ENCODE measurements at regions not wholly inside any gene's neighbourhood (a gene's known extent, or its start where the extent isn't known, plus 50 kb on each side); places are given as distances from the start of the nearest gene placed in this dataset.
"Not testable (repeated sequence)": the region's sequence is repeated elsewhere in the genome, so short reads cannot be mapped to it uniquely, and the experiment has no call there.

- DNase-seq (ENCODE audit: low read depth), result no peak
- Histone ChIP-seq H3K9ac (ENCODE audit: low read length) (no peak overlapping the region), H3K4me3 (ENCODE audit: low read length) (no peak overlapping the region), H3K9me3 (ENCODE audit: control insufficient read depth, low read length) (no peaks in the 10 kb centered on the region), H3K27me3 (replicated peaks; ENCODE audit: control insufficient read depth, insufficient read depth, low read length) (no peaks in the 10 kb centered on the region), H3K4me1 (ENCODE audit: control insufficient read depth, insufficient read depth, low read length) (peaks cover 14% of the 10 kb centered on the region), H3K36me3 (ENCODE audit: control insufficient read depth, insufficient read depth, low read length, severe bottlenecking) (no peaks in the 10 kb centered on the region)
These were observed 361.9 kb downstream of the NYAP2 start for GRCh38 chr2:225761396-225761795.

- DNase-seq (ENCODE audit: low read depth), result no peak
- Histone ChIP-seq H3K9me3 (ENCODE audit: control insufficient read depth, low read length) (no peaks in the 10 kb centered on the region), H3K27me3 (replicated peaks; ENCODE audit: control insufficient read depth, insufficient read depth, low read length) (no peaks in the 10 kb centered on the region), H3K4me1 (ENCODE audit: control insufficient read depth, insufficient read depth, low read length) (no peaks in the 10 kb centered on the region), H3K9ac (ENCODE audit: low read length) (no peak overlapping the region), H3K36me3 (ENCODE audit: control insufficient read depth, insufficient read depth, low read length, severe bottlenecking) (no peaks in the 10 kb centered on the region), H3K4me3 (ENCODE audit: low read length) (no peak overlapping the region)
These were observed 357.7 kb downstream of the NYAP2 start for GRCh38 chr2:225757248-225757647.

- DNase-seq (ENCODE audit: low read depth), result no peak
- no peaks in the 10 kb centered on the region for H3K27me3 ChIP-seq (replicated peaks; ENCODE audit: control insufficient read depth, insufficient read depth, low read length)
- H3K4me3 ChIP-seq (ENCODE audit: low read length), result no peak overlapping the region
- no peaks in the 10 kb centered on the region for H3K9me3 ChIP-seq (ENCODE audit: control insufficient read depth, low read length)
- H3K4me1 ChIP-seq (ENCODE audit: control insufficient read depth, insufficient read depth, low read length), result no peaks in the 10 kb centered on the region
- H3K36me3 ChIP-seq (ENCODE audit: control insufficient read depth, insufficient read depth, low read length, severe bottlenecking), result no peaks in the 10 kb centered on the region
- no peak overlapping the region for H3K9ac ChIP-seq (ENCODE audit: low read length)
These were observed 356.7 kb downstream of the NYAP2 start for GRCh38 chr2:225756198-225756597.

- no peak for DNase-seq (ENCODE audit: low read depth)
- Histone ChIP-seq H3K36me3 (ENCODE audit: control insufficient read depth, insufficient read depth, low read length, severe bottlenecking) (no peaks in the 10 kb centered on the region), H3K27me3 (replicated peaks; ENCODE audit: control insufficient read depth, insufficient read depth, low read length) (no peaks in the 10 kb centered on the region), H3K4me1 (ENCODE audit: control insufficient read depth, insufficient read depth, low read length) (peaks cover 5% of the 10 kb centered on the region), H3K4me3 (ENCODE audit: low read length) (no peak overlapping the region), H3K9me3 (ENCODE audit: control insufficient read depth, low read length) (no peaks in the 10 kb centered on the region), H3K9ac (ENCODE audit: low read length) (no peak overlapping the region)
These were observed 349.1 kb downstream of the NYAP2 start for GRCh38 chr2:225748609-225749008.

- not testable (repeated sequence) for H3K36me3 ChIP-seq (ENCODE audit: control insufficient read depth, insufficient read depth, low read length, severe bottlenecking); H3K4me1 ChIP-seq (ENCODE audit: control insufficient read depth, insufficient read depth, low read length); H3K9ac ChIP-seq (ENCODE audit: low read length); DNase-seq (ENCODE audit: low read depth); H3K9me3 ChIP-seq (ENCODE audit: control insufficient read depth, low read length); H3K4me3 ChIP-seq (ENCODE audit: low read length); H3K27me3 ChIP-seq (replicated peaks; ENCODE audit: control insufficient read depth, insufficient read depth, low read length)
These were observed 344.5 kb downstream of the NYAP2 start for GRCh38 chr2:225743996-225744395.

- DNase-seq (ENCODE audit: low read depth), result no peak
- Histone ChIP-seq H3K4me3 (ENCODE audit: low read length) (no peak overlapping the region), H3K27me3 (replicated peaks; ENCODE audit: control insufficient read depth, insufficient read depth, low read length) (no peaks in the 10 kb centered on the region), H3K36me3 (ENCODE audit: control insufficient read depth, insufficient read depth, low read length, severe bottlenecking) (no peaks in the 10 kb centered on the region), H3K9me3 (ENCODE audit: control insufficient read depth, low read length) (no peaks in the 10 kb centered on the region), H3K9ac (ENCODE audit: low read length) (no peak overlapping the region), H3K4me1 (ENCODE audit: control insufficient read depth, insufficient read depth, low read length) (no peaks in the 10 kb centered on the region)
These were observed 343.0 kb downstream of the NYAP2 start for GRCh38 chr2:225742487-225742886.

GRCh38 chr2:225740086-225740485 is 340.6 kb downstream of the NYAP2 start:
- Histone ChIP-seq H3K4me1 (ENCODE audit: control insufficient read depth, insufficient read depth, low read length) (peaks cover 15% of the 10 kb centered on the region), H3K4me3 (ENCODE audit: low read length) (no peak overlapping the region), H3K27me3 (replicated peaks; ENCODE audit: control insufficient read depth, insufficient read depth, low read length) (no peaks in the 10 kb centered on the region), H3K9ac (ENCODE audit: low read length) (no peak overlapping the region), H3K36me3 (ENCODE audit: control insufficient read depth, insufficient read depth, low read length, severe bottlenecking) (no peaks in the 10 kb centered on the region), H3K9me3 (ENCODE audit: control insufficient read depth, low read length) (no peaks in the 10 kb centered on the region)
- no peak for DNase-seq (ENCODE audit: low read depth)

- H3K4me1 ChIP-seq (ENCODE audit: control insufficient read depth, insufficient read depth, low read length), result peaks cover 15% of the 10 kb centered on the region
- DNase-seq (ENCODE audit: low read depth), result no peak
- H3K27me3 ChIP-seq (replicated peaks; ENCODE audit: control insufficient read depth, insufficient read depth, low read length), result no peaks in the 10 kb centered on the region
- H3K9me3 ChIP-seq (ENCODE audit: control insufficient read depth, low read length), result no peaks in the 10 kb centered on the region
- H3K36me3 ChIP-seq (ENCODE audit: control insufficient read depth, insufficient read depth, low read length, severe bottlenecking), result no peaks in the 10 kb centered on the region
- no peak overlapping the region for H3K9ac ChIP-seq (ENCODE audit: low read length)
- H3K4me3 ChIP-seq (ENCODE audit: low read length), result no peak overlapping the region
These were observed 339.8 kb downstream of the NYAP2 start for GRCh38 chr2:225739328-225739727.

GRCh38 chr2:225738735-225739134 is 339.2 kb downstream of the NYAP2 start:
- Histone ChIP-seq H3K4me3 (ENCODE audit: low read length) (no peak overlapping the region), H3K4me1 (ENCODE audit: control insufficient read depth, insufficient read depth, low read length) (peaks cover 15% of the 10 kb centered on the region), H3K9me3 (ENCODE audit: control insufficient read depth, low read length) (no peaks in the 10 kb centered on the region), H3K9ac (ENCODE audit: low read length) (no peak overlapping the region), H3K27me3 (replicated peaks; ENCODE audit: control insufficient read depth, insufficient read depth, low read length) (no peaks in the 10 kb centered on the region), H3K36me3 (ENCODE audit: control insufficient read depth, insufficient read depth, low read length, severe bottlenecking) (no peaks in the 10 kb centered on the region)
- DNase-seq (ENCODE audit: low read depth), result no peak

GRCh38 chr2:225737556-225737955 is 338.0 kb downstream of the NYAP2 start:
- Histone ChIP-seq H3K4me3 (ENCODE audit: low read length) (no peak overlapping the region), H3K27me3 (replicated peaks; ENCODE audit: control insufficient read depth, insufficient read depth, low read length) (no peaks in the 10 kb centered on the region), H3K9ac (ENCODE audit: low read length) (no peak overlapping the region), H3K9me3 (ENCODE audit: control insufficient read depth, low read length) (no peaks in the 10 kb centered on the region), H3K36me3 (ENCODE audit: control insufficient read depth, insufficient read depth, low read length, severe bottlenecking) (no peaks in the 10 kb centered on the region), H3K4me1 (ENCODE audit: control insufficient read depth, insufficient read depth, low read length) (peaks cover 15% of the 10 kb centered on the region)
- peak; percentile 17 for DNase-seq (ENCODE audit: low read depth)

GRCh38 chr2:225735844-225736243 is 336.3 kb downstream of the NYAP2 start:
- H3K36me3 ChIP-seq (ENCODE audit: control insufficient read depth, insufficient read depth, low read length, severe bottlenecking), result no peaks in the 10 kb centered on the region
- no peak overlapping the region for H3K4me3 ChIP-seq (ENCODE audit: low read length)
- H3K4me1 ChIP-seq (ENCODE audit: control insufficient read depth, insufficient read depth, low read length), result peaks cover 15% of the 10 kb centered on the region
- H3K9me3 ChIP-seq (ENCODE audit: control insufficient read depth, low read length), result no peaks in the 10 kb centered on the region
- no peaks in the 10 kb centered on the region for H3K27me3 ChIP-seq (replicated peaks; ENCODE audit: control insufficient read depth, insufficient read depth, low read length)
- DNase-seq (ENCODE audit: low read depth), result peak; percentile 92
- H3K9ac ChIP-seq (ENCODE audit: low read length), result no peak overlapping the region

GRCh38 chr2:225725726-225726125 is 326.2 kb downstream of the NYAP2 start:
- DNase-seq (ENCODE audit: low read depth), result no peak
- Histone ChIP-seq H3K4me3 (ENCODE audit: low read length) (no peak overlapping the region), H3K27me3 (replicated peaks; ENCODE audit: control insufficient read depth, insufficient read depth, low read length) (no peaks in the 10 kb centered on the region), H3K36me3 (ENCODE audit: control insufficient read depth, insufficient read depth, low read length, severe bottlenecking) (no peaks in the 10 kb centered on the region), H3K9me3 (ENCODE audit: control insufficient read depth, low read length) (peaks cover 7% of the 10 kb centered on the region), H3K4me1 (ENCODE audit: control insufficient read depth, insufficient read depth, low read length) (no peaks in the 10 kb centered on the region), H3K9ac (ENCODE audit: low read length) (no peak overlapping the region)
